Smooth muscle cell (in vitro differentiated cells): ENCODE measurements at regions not wholly inside any gene's neighbourhood (a gene's known extent, or its start where the extent isn't known, plus 50 kb on each side); places are given as distances from the start of the nearest gene placed in this dataset.

Experiments
- DNase-seq: peaks from one replicate; lab custom pipeline; 2025; ENCODE audit not compliant: unreplicated experiment; lab: John Stamatoyannopoulos, UW
- H2AFZ ChIP-seq: fragments of 200-600 bp; sonication (generic); 2 replicates; pipeline ENCODE4 v1.6.0; 2016; ENCODE audit warnings: antibody characterized with exemption, low read depth, mild to moderate bottlenecking
- H3F3A ChIP-seq: fragments of 200-600 bp; sonication (generic); 2 replicates; pipeline ENCODE4 v1.6.0; 2017; ENCODE audit warnings: antibody characterized with exemption, low read depth
- H3K27ac ChIP-seq: fragments of 200-600 bp; sonication (generic); 2 replicates; pipeline ENCODE4 v1.5.1; 2016; ENCODE audit warnings: low read depth, mild to moderate bottlenecking
- H3K27me3 ChIP-seq: fragments of 200-600 bp; sonication (generic); 2 replicates; pipeline ENCODE4 v1.6.1; 2016; ENCODE audit warnings: low read depth, mild to moderate bottlenecking
- H3K36me3 ChIP-seq: fragments of 200-600 bp; sonication (generic); 2 replicates; pipeline ENCODE4 v1.5.1; 2016; ENCODE audit warnings: low read depth
- H3K4me1 ChIP-seq: fragments of 200-600 bp; sonication (generic); 2 replicates; pipeline ENCODE4 v1.5.1; 2016; ENCODE audit warnings: low read depth
- H3K4me2 ChIP-seq: fragments of 200-600 bp; sonication (generic); 2 replicates; pipeline ENCODE4 v1.6.0; 2016; ENCODE audit warnings: mild to moderate bottlenecking
- H3K4me3 ChIP-seq: fragments of 200-600 bp; sonication (generic); 2 replicates; pipeline ENCODE4 v1.5.1; 2016; ENCODE audit warnings: mild to moderate bottlenecking
- H3K79me2 ChIP-seq: fragments of 200-600 bp; sonication (generic); 2 replicates; pipeline ENCODE4 v1.6.0; 2016; ENCODE audit warnings: low read depth, mild to moderate bottlenecking
- H3K9ac ChIP-seq: fragments of 200-600 bp; sonication (generic); 2 replicates; pipeline ENCODE4 v1.6.0; 2016; ENCODE audit warnings: low read depth
- H3K9me3 ChIP-seq: fragments of 200-600 bp; sonication (generic); replicated peaks from 2 replicates; pipeline ENCODE4 v1.5.1; 2016; ENCODE audit warnings: low read depth
- H4K20me1 ChIP-seq: fragments of 200-600 bp; sonication (generic); 2 replicates; pipeline ENCODE4 v1.6.0; 2016; ENCODE audit warnings: low read depth
- WGBS: methylation state at CpG from one replicate; pipeline ENCODE4 v1.1.7; 2016; ENCODE audit warnings: low lambda C conversion rate; 5-methylcytosine and 5-hydroxymethylcytosine counted together
- TF ChIP-seq, protein P1 (sequence below): fragments of 200-600 bp; sonication (generic); IDR thresholded peaks from 2 replicates; pipeline ENCODE4 v1.5.1; 2017; ENCODE audit warnings: borderline replicate concordance, mild to moderate bottlenecking, antibody characterized with exemption; ENCODE audit not compliant: insufficient read depth, poor library complexity, severe bottlenecking

DNA sequence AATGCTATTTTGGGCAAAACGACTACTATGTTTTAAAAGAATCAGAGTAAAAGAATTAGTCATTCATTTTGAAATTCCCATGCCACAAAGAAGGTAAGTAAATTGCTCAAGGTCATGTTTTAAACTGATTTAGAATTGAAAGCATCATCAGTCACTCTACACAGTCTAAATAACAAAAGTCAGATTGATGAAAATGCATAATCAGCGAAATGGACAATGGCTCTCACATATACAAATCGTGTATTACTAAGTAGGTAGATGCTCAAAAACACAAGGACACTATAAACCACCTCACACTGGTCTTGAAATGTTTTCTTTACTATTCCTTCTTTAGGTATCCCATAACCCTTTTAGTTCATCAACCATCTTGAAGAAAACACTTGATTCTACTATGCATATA lies 135.4 kb downstream of the OPN5 start:
- Histone ChIP-seq H3F3A (no peaks in the 10 kb centered on the region), H3K4me2 (no peak overlapping the region), H3K27ac (no peak overlapping the region), H2AFZ (no peak overlapping the region), H3K9me3 (no peaks in the 10 kb centered on the region), H3K4me1 (peaks cover 4% of the 10 kb centered on the region), H3K9ac (no peak overlapping the region), H4K20me1 (peaks cover 4% of the 10 kb centered on the region), H3K79me2 (no peaks in the 10 kb centered on the region), H3K4me3 (no peak overlapping the region), H3K27me3 (no peaks in the 10 kb centered on the region), H3K36me3 (no peaks in the 10 kb centered on the region)
- 90% methylated on average over 3 of the region's 3 CpGs for WGBS
- TF ChIP-seq, protein P1, sequence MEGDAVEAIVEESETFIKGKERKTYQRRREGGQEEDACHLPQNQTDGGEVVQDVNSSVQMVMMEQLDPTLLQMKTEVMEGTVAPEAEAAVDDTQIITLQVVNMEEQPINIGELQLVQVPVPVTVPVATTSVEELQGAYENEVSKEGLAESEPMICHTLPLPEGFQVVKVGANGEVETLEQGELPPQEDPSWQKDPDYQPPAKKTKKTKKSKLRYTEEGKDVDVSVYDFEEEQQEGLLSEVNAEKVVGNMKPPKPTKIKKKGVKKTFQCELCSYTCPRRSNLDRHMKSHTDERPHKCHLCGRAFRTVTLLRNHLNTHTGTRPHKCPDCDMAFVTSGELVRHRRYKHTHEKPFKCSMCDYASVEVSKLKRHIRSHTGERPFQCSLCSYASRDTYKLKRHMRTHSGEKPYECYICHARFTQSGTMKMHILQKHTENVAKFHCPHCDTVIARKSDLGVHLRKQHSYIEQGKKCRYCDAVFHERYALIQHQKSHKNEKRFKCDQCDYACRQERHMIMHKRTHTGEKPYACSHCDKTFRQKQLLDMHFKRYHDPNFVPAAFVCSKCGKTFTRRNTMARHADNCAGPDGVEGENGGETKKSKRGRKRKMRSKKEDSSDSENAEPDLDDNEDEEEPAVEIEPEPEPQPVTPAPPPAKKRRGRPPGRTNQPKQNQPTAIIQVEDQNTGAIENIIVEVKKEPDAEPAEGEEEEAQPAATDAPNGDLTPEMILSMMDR: no peak
- DNase-seq: no peak

GRCh38 chr6:47915017-47915416 lies 133.2 kb downstream of the OPN5 start:
- Histone ChIP-seq H2AFZ (no peak overlapping the region), H3K36me3 (no peaks in the 10 kb centered on the region), H3K79me2 (no peaks in the 10 kb centered on the region), H3K4me2 (no peak overlapping the region), H3K4me1 (no peaks in the 10 kb centered on the region), H3K9me3 (no peaks in the 10 kb centered on the region), H4K20me1 (peaks cover 4% of the 10 kb centered on the region), H3K9ac (no peak overlapping the region), H3K27ac (no peak overlapping the region), H3K4me3 (no peak overlapping the region), H3F3A (no peaks in the 10 kb centered on the region), H3K27me3 (no peaks in the 10 kb centered on the region)
- TF ChIP-seq, protein P1: no peak
- DNase-seq: no peak
- WGBS: 97% methylated on average over 1 of the region's 1 CpG

DNA sequence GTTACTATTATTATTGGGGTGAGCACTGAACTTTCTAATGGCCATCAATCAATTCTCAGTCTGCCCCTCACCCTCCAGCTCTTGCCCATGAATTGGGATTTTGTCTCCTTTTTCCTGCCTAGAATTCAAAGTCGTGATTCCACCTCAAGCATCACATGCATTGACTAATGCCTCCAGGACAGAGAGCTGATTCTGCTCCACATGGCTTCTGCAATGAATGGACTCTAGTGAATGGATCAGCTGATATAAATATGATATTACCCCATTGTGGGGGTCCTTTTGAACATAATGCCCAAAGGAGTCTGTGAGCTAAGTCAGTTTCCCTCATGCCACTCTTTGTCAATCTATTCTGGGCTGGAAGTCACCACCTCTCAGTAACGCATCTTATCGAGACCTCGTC lies 126.4 kb downstream of the OPN5 start:
- Histone ChIP-seq H3K9me3 (no peaks in the 10 kb centered on the region), H3K79me2 (no peaks in the 10 kb centered on the region), H3K4me2 (no peak overlapping the region), H2AFZ (no peak overlapping the region), H3K4me1 (no peaks in the 10 kb centered on the region), H3K27me3 (no peaks in the 10 kb centered on the region), H3F3A (no peaks in the 10 kb centered on the region), H3K36me3 (no peaks in the 10 kb centered on the region), H4K20me1 (peaks cover 3% of the 10 kb centered on the region), H3K27ac (no peak overlapping the region), H3K9ac (no peak overlapping the region), H3K4me3 (no peak overlapping the region)
- WGBS: 89% methylated on average over 4 of the region's 4 CpGs
- TF ChIP-seq, protein P1: no peak
- DNase-seq: no peak

GRCh38 chr6:47905717-47906116 lies 123.9 kb downstream of the OPN5 start:
- Histone ChIP-seq H3K4me1 (no peaks in the 10 kb centered on the region), H3F3A (no peaks in the 10 kb centered on the region), H3K27ac (no peak overlapping the region), H2AFZ (no peak overlapping the region), H3K9me3 (no peaks in the 10 kb centered on the region), H3K4me2 (no peak overlapping the region), H4K20me1 (no peaks in the 10 kb centered on the region), H3K27me3 (no peaks in the 10 kb centered on the region), H3K36me3 (no peaks in the 10 kb centered on the region), H3K4me3 (no peak overlapping the region), H3K79me2 (no peaks in the 10 kb centered on the region), H3K9ac (no peak overlapping the region)
- WGBS: 96% methylated on average over 2 of the region's 2 CpGs
- TF ChIP-seq, protein P1: no peak
- no peak for DNase-seq
